H9 (cell line): ENCODE measurements at regions not wholly inside any gene's neighbourhood (a gene's known extent, or its start where the extent isn't known, plus 50 kb on each side); places are given as distances from the start of the nearest gene placed in this dataset.

Experiments used
- DNase-seq: peaks from one replicate; pipeline ENCODE4 v3.0.0-alpha.2; 2017
- H2AFZ ChIP-seq: one replicate; pipeline ENCODE4 v1.6.1; 2013; ENCODE audit warnings: mild to moderate bottlenecking, low read length, control low read depth, moderate library complexity
- H2AK5ac ChIP-seq: 2 replicates; pipeline ENCODE4 v1.6.1; 2013; ENCODE audit warnings: low read length, control low read depth, mixed read lengths; ENCODE audit not compliant: insufficient read length
- H2BK120ac ChIP-seq: one replicate; pipeline ENCODE4 v1.6.1; 2013; ENCODE audit warnings: low read depth, mild to moderate bottlenecking, low read length, control low read depth, inconsistent platforms; ENCODE audit not compliant: poor library complexity, severe bottlenecking
- H2BK12ac ChIP-seq: 2 replicates; pipeline ENCODE4 v1.6.1; 2013; ENCODE audit warnings: low read length, control low read depth, mixed read lengths, low read depth; ENCODE audit not compliant: insufficient read length
- H2BK15ac ChIP-seq: 2 replicates; pipeline ENCODE4 v1.6.1; 2013; ENCODE audit warnings: low read depth, low read length, control low read depth
- H2BK20ac ChIP-seq: one replicate; pipeline ENCODE4 v1.6.1; 2013; ENCODE audit warnings: low read depth, mild to moderate bottlenecking, low read length, control low read depth, inconsistent platforms; ENCODE audit not compliant: poor library complexity, severe bottlenecking
- H2BK5ac ChIP-seq: 2 replicates; pipeline ENCODE4 v1.6.1; 2013; ENCODE audit warnings: low read length, control low read depth, mixed read lengths; ENCODE audit not compliant: insufficient read length
- H3K14ac ChIP-seq: 2 replicates; pipeline ENCODE4 v1.6.1; 2013; ENCODE audit warnings: low read length, control low read depth; ENCODE audit not compliant: insufficient read depth
- H3K18ac ChIP-seq: 2 replicates; pipeline ENCODE4 v1.6.1; 2013; ENCODE audit warnings: low read depth, mild to moderate bottlenecking, mixed read lengths, low read length, control low read depth; ENCODE audit not compliant: insufficient read length
- H3K23ac ChIP-seq: 2 replicates; pipeline ENCODE4 v1.6.1; 2013; ENCODE audit warnings: low read length, control low read depth, mixed read lengths, low read depth; ENCODE audit not compliant: insufficient read length
- H3K23me2 ChIP-seq: 2 replicates; pipeline ENCODE4 v1.6.1; 2013; ENCODE audit warnings: low read depth, mild to moderate bottlenecking, mixed read lengths, low read length, control low read depth; ENCODE audit not compliant: insufficient read length, poor library complexity, severe bottlenecking
- H3K27ac ChIP-seq: 2 replicates; pipeline ENCODE4 v1.5.1; 2013; ENCODE audit warnings: low read length, control low read depth, mixed read lengths, low read depth; ENCODE audit not compliant: insufficient read length
- H3K27me3 ChIP-seq: 2 replicates; pipeline ENCODE4 v1.6.1; 2013; ENCODE audit warnings: low read length, control low read depth, inconsistent platforms; ENCODE audit not compliant: insufficient read depth
- H3K4ac ChIP-seq: 2 replicates; pipeline ENCODE4 v1.6.1; 2013; ENCODE audit warnings: low read depth, mild to moderate bottlenecking, control low read depth, inconsistent platforms, low read length, moderate library complexity
- H3K4me1 ChIP-seq: 2 replicates; pipeline ENCODE4 v1.6.1; 2013; ENCODE audit warnings: low read length, control low read depth, inconsistent platforms; ENCODE audit not compliant: insufficient read depth
- H3K4me2 ChIP-seq: 2 replicates; pipeline ENCODE4 v1.6.1; 2013; ENCODE audit warnings: low read length, control low read depth, mixed read lengths; ENCODE audit not compliant: insufficient read length, insufficient read depth
- H3K56ac ChIP-seq: 2 replicates; pipeline ENCODE4 v1.6.1; 2013; ENCODE audit warnings: low read depth, mild to moderate bottlenecking, mixed read lengths, low read length, control low read depth; ENCODE audit not compliant: insufficient read length
- H3K79me1 ChIP-seq: 2 replicates; pipeline ENCODE4 v1.6.1; 2013; ENCODE audit warnings: low read depth, mild to moderate bottlenecking, moderate library complexity, low read length, control low read depth, inconsistent platforms; ENCODE audit not compliant: insufficient read depth, poor library complexity, severe bottlenecking
- H3K79me2 ChIP-seq: 2 replicates; pipeline ENCODE4 v1.6.1; 2013; ENCODE audit warnings: low read length, control low read depth, inconsistent platforms; ENCODE audit not compliant: insufficient read depth
- H3K9ac ChIP-seq: 2 replicates; pipeline ENCODE4 v1.6.1; 2013; ENCODE audit warnings: low read length, control low read depth, mixed read lengths; ENCODE audit not compliant: insufficient read length; ENCODE audit errors: extremely low read depth
- H3K9me3 ChIP-seq: one replicate; pipeline ENCODE4 v1.6.1; 2013; ENCODE audit warnings: low read depth, low read length, inconsistent platforms; ENCODE audit not compliant: control insufficient read depth
- H3T11ph ChIP-seq: one replicate; pipeline ENCODE4 v1.6.1; 2013; ENCODE audit warnings: mild to moderate bottlenecking, low read length, control low read depth, inconsistent platforms
- H4K20me1 ChIP-seq: one replicate; pipeline ENCODE4 v1.6.1; 2013; ENCODE audit not compliant: control insufficient read depth, insufficient read length, insufficient read depth
- H4K5ac ChIP-seq: 2 replicates; pipeline ENCODE4 v1.6.1; 2013; ENCODE audit warnings: low read depth, mild to moderate bottlenecking, mixed read lengths, low read length, control low read depth; ENCODE audit not compliant: insufficient read length
- H4K8ac ChIP-seq: replicated peaks from 2 replicates; pipeline ENCODE4 v1.6.1; 2013; ENCODE audit warnings: low read length, control low read depth, mixed read lengths, low read depth; ENCODE audit not compliant: insufficient read length
- H4K91ac ChIP-seq: 2 replicates; pipeline ENCODE4 v1.6.1; 2013; ENCODE audit warnings: low read depth, mild to moderate bottlenecking, moderate library complexity, mixed read lengths, low read length, control low read depth; ENCODE audit not compliant: insufficient read length
- H3K27ac Mint-ChIP-seq, 3 experiments: 2 replicates in 2 of 3; 3 replicates in 1 of 3; pipeline ENCODE4 v1.8.0; 2020 to 2021; ENCODE audit warnings: mixed read lengths in 3 of 3, mild to moderate bottlenecking in 1 of 3, moderate library complexity in 1 of 3
- H3K27me3 Mint-ChIP-seq: 2 replicates; pipeline ENCODE4 v1.8.0; 2021; ENCODE audit warnings: low read depth, mild to moderate bottlenecking, moderate library complexity, mixed read lengths
- H3K36me3 Mint-ChIP-seq, 3 experiments: 2 replicates in 2 of 3; 3 replicates in 1 of 3; pipeline ENCODE4 v1.8.0; 2020 to 2021; ENCODE audit warnings: low read depth in 3 of 3, mixed read lengths in 3 of 3; ENCODE audit not compliant: insufficient read depth in 1 of 3
- H3K4me1 Mint-ChIP-seq, 2 experiments: 2 replicates each; pipeline ENCODE4 v1.8.0; 2020; ENCODE audit warnings: mixed read lengths in 2 of 2
- H3K4me3 Mint-ChIP-seq, 2 experiments: 2 replicates in 1 of 2; 3 replicates in 1 of 2; pipeline ENCODE4 v1.8.0; 2020 to 2021; ENCODE audit warnings: mild to moderate bottlenecking in 2 of 2, mixed read lengths in 2 of 2, moderate library complexity in 1 of 2
- H3K9me3 Mint-ChIP-seq, 2 experiments: 2 replicates in 1 of 2; 3 replicates in 1 of 2; pipeline ENCODE4 v1.8.0; 2020; ENCODE audit warnings: mild to moderate bottlenecking in 2 of 2, mixed read lengths in 2 of 2, moderate library complexity in 1 of 2
- CTCF ChIP-seq: fragments of 200-600 bp; sonication (generic); conservative IDR thresholded peaks from 3 replicates; pipeline ENCODE4 v1.8.0; 2021; ENCODE audit warnings: antibody characterized with exemption, mild to moderate bottlenecking
- WGBS: extraction: QIAGEN DNeasy Blood & Tissue Kit; methylation state at CpG from one replicate; pipeline ENCODE4 v1.1.7; 2013; ENCODE audit warnings: missing lambda C conversion rate, low lambda C conversion rate, mixed read lengths; ENCODE audit not compliant: insufficient read length; ENCODE audit errors: extremely low coverage; 5-methylcytosine and 5-hydroxymethylcytosine counted together

DNA sequence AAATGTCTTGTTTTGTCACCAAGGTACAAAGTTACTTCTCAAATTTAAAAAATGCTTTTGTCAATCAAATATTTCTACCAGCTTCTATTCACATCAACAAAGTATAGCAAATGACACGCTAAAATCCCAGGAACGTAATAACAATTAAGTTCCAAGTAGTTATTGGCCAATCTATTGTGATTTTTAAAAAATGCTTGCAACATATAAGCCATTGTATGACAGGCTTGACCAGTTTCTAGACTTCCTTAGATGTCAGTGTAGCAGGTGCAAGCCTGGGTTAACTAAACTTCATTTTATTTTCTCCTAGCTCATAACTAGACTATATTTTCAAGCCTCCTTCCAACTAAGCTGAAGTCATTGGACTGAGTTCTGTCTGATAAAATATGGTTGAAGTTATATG is 494.5 kb upstream of the PKN2 start:
- no peak overlapping the region for H3K4me2 ChIP-seq
- H3K56ac ChIP-seq = no peak overlapping the region
- H3K27me3 Mint-ChIP-seq = 0 out of 2 replicates have a peak, but pooled peaks cover 2% of the 10 kb centered on the region
- H3K23ac ChIP-seq = no peak overlapping the region
- no peaks in the 10 kb centered on the region for H3K9me3 ChIP-seq
- no peaks in the 10 kb centered on the region for H3K23me2 ChIP-seq
- H3K4ac ChIP-seq = no peak overlapping the region
- H2BK120ac ChIP-seq = no peak overlapping the region
- no peak overlapping the region for H3K27ac ChIP-seq
- no peak overlapping the region for H2BK5ac ChIP-seq
- peaks cover 3 to 6% of the 10 kb centered on the region in 2 experiments; a peak in 3 of 4 replicates for H3K4me1 Mint-ChIP-seq
- no peak overlapping the region for H4K8ac ChIP-seq
- H3K79me2 ChIP-seq = no peaks in the 10 kb centered on the region
- H2BK20ac ChIP-seq = no peak overlapping the region
- H3K27me3 ChIP-seq = no peaks in the 10 kb centered on the region
- no peak overlapping the region for H2BK15ac ChIP-seq
- WGBS = no CpG with 5 or more reads among the region's 2 CpGs
- H4K5ac ChIP-seq = no peak overlapping the region
- no peak overlapping the region for H3K18ac ChIP-seq
- no peaks in the 10 kb centered on the region for H3K36me3 Mint-ChIP-seq
- no peak overlapping the region for H3K4me3 Mint-ChIP-seq
- H3T11ph ChIP-seq = no peak overlapping the region
- TF ChIP-seq CTCF = no peak
- no peak overlapping the region for H3K9ac ChIP-seq
- no peak overlapping the region for H4K91ac ChIP-seq
- H4K20me1 ChIP-seq = no peaks in the 10 kb centered on the region
- no peak overlapping the region for H2AK5ac ChIP-seq
- no peaks in the 10 kb centered on the region for H3K9me3 Mint-ChIP-seq
- DNase-seq = no peak
- no peak overlapping the region for H3K27ac Mint-ChIP-seq
- no peak overlapping the region for H3K14ac ChIP-seq
- no peak overlapping the region for H2BK12ac ChIP-seq
- no peak overlapping the region for H2AFZ ChIP-seq
- no peaks in the 10 kb centered on the region for H3K4me1 ChIP-seq
- no peaks in the 10 kb centered on the region for H3K79me1 ChIP-seq
